ENCODE measurements at regions not wholly inside any gene's neighbourhood (a gene's known extent, or its start where the extent isn't known, plus 50 kb on each side); places are given as distances from the start of the nearest gene placed in this dataset.
A peak's percentile ranks its signal among the peaks of the same experiment; 100 is the strongest.
"Not testable (repeated sequence)": the region's sequence is repeated elsewhere in the genome, so short reads cannot be mapped to it uniquely, and the experiment has no call there.

- DNase-seq: no peak
- in situ Hi-C loops (cut with HindIII; ENCODE audit: low pct_ligation_motif_present, low pct_unique_long_range_greater_than_20kb, low sequenced_read_pairs): no loop called here
Observed at GRCh38 chr3:130800829-130801228, 54.2 kb upstream of the PIK3R4 start.

- no peak for DNase-seq
- in situ Hi-C loops (cut with HindIII; ENCODE audit: low pct_ligation_motif_present, low pct_unique_long_range_greater_than_20kb, low sequenced_read_pairs): no loop called here
Observed at GRCh38 chr3:130801473-130801872, 54.8 kb upstream of the PIK3R4 start.

- in situ Hi-C loops (cut with HindIII; ENCODE audit: low pct_ligation_motif_present, low pct_unique_long_range_greater_than_20kb, low sequenced_read_pairs): no loop called here
Observed at GRCh38 chr3:130811557-130811956, 64.9 kb upstream of the PIK3R4 start.

GRCh38 chr3:130814691-130815472, 68.3 kb upstream of the PIK3R4 start:
- no peak for DNase-seq
- in situ Hi-C loops (cut with HindIII; ENCODE audit: low pct_ligation_motif_present, low pct_unique_long_range_greater_than_20kb, low sequenced_read_pairs): no loop called here

More at GRCh38 chr3:130811557-130811956, 64.9 kb upstream of the PIK3R4 start:
- DNase-seq: no peak

- no peak for DNase-seq
- in situ Hi-C loops (cut with HindIII; ENCODE audit: low pct_ligation_motif_present, low pct_unique_long_range_greater_than_20kb, low sequenced_read_pairs): no loop called here
Observed at GRCh38 chr3:130816561-130817445, 70.2 kb upstream of the PIK3R4 start.

- in situ Hi-C loops (cut with HindIII; ENCODE audit: low pct_ligation_motif_present, low pct_unique_long_range_greater_than_20kb, low sequenced_read_pairs); DNase-seq: not testable (repeated sequence)
Observed at GRCh38 chr3:130818066-130818465, 71.4 kb upstream of the PIK3R4 start.

- DNase-seq: peak; percentile 61
- in situ Hi-C loops (cut with HindIII; ENCODE audit: low pct_ligation_motif_present, low pct_unique_long_range_greater_than_20kb, low sequenced_read_pairs): no loop called here
Observed at GRCh38 chr3:130820976-130821375, 72.9 kb upstream of the ATP2C1 start.

- DNase-seq: peak; percentile 1
- in situ Hi-C loops (cut with HindIII; ENCODE audit: low pct_ligation_motif_present, low pct_unique_long_range_greater_than_20kb, low sequenced_read_pairs): no loop called here
Observed at GRCh38 chr3:130821806-130822205, 72.1 kb upstream of the ATP2C1 start.

- DNase-seq: no peak
- in situ Hi-C loops (cut with HindIII; ENCODE audit: low pct_ligation_motif_present, low pct_unique_long_range_greater_than_20kb, low sequenced_read_pairs): no loop called here
Observed at GRCh38 chr3:130823241-130823884, 70.5 kb upstream of the ATP2C1 start.

- in situ Hi-C loops (cut with HindIII; ENCODE audit: low pct_ligation_motif_present, low pct_unique_long_range_greater_than_20kb, low sequenced_read_pairs): no loop called here
Observed at GRCh38 chr3:130823996-130824395, 69.9 kb upstream of the ATP2C1 start.

GRCh38 chr3:130825762-130826299, 68.1 kb upstream of the ATP2C1 start:
- no peak for DNase-seq
- in situ Hi-C loops (cut with HindIII; ENCODE audit: low pct_ligation_motif_present, low pct_unique_long_range_greater_than_20kb, low sequenced_read_pairs): no loop called here

More at GRCh38 chr3:130823996-130824395, 69.9 kb upstream of the ATP2C1 start:
- no peak for DNase-seq

- in situ Hi-C loops (cut with HindIII; ENCODE audit: low pct_ligation_motif_present, low pct_unique_long_range_greater_than_20kb, low sequenced_read_pairs): no loop called here
- DNase-seq: no peak
Observed at GRCh38 chr3:130826516-130827182, 67.2 kb upstream of the ATP2C1 start.

- in situ Hi-C loops (cut with HindIII; ENCODE audit: low pct_ligation_motif_present, low pct_unique_long_range_greater_than_20kb, low sequenced_read_pairs): no loop called here
- DNase-seq: no peak
Observed at GRCh38 chr3:130827486-130827885, 66.4 kb upstream of the ATP2C1 start.

- no peak for DNase-seq
- in situ Hi-C loops (cut with HindIII; ENCODE audit: low pct_ligation_motif_present, low pct_unique_long_range_greater_than_20kb, low sequenced_read_pairs): no loop called here
Observed at GRCh38 chr3:130828948-130829947, 64.6 kb upstream of the ATP2C1 start.

- no peak for DNase-seq
- in situ Hi-C loops (cut with HindIII; ENCODE audit: low pct_ligation_motif_present, low pct_unique_long_range_greater_than_20kb, low sequenced_read_pairs): no loop called here
Observed at GRCh38 chr3:130831719-130832400, 62.0 kb upstream of the ATP2C1 start.

GRCh38 chr3:130832401-130832746, 61.5 kb upstream of the ATP2C1 start:
- DNase-seq: not testable (repeated sequence)

GRCh38 chr3:130834476-130834875, 59.4 kb upstream of the ATP2C1 start:
- DNase-seq: no peak
- in situ Hi-C loops (cut with HindIII; ENCODE audit: low pct_ligation_motif_present, low pct_unique_long_range_greater_than_20kb, low sequenced_read_pairs): no loop called here

More at GRCh38 chr3:130832401-130832746, 61.5 kb upstream of the ATP2C1 start:
- in situ Hi-C loops (cut with HindIII; ENCODE audit: low pct_ligation_motif_present, low pct_unique_long_range_greater_than_20kb, low sequenced_read_pairs): not testable (repeated sequence)
